ENCODE measurements at regions not wholly inside any gene's neighbourhood (a gene's known extent, or its start where the extent isn't known, plus 50 kb on each side); places are given as distances from the start of the nearest gene placed in this dataset.

DNA sequence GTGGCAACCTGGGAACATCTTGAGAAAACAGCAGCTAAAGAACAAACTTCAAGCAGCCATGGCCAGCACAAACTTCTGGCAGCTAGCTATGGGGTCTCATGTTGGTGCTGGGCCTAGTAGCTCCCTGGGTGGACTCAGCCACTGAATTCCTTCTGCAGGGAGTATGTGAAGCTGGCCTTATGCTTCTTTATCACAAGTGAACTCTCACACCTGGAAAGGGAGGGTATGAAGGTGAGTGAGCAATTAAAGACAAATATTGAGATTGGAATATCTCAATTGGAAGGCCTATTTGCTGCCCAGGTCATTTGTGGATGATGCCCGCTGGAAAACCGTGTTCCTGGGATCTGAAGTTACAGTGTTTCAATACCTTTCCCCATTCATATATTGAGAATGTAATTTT lies 153.3 kb upstream of the RPS6KA3 start:
- Mint-ChIP-seq H3K4me1 (peaks cover 2% of the 10 kb centered on the region), H3K4me3 (no peak overlapping the region), H3K27me3 (ENCODE audit: insufficient read depth) (peaks cover 34% of the 10 kb centered on the region), H3K27ac (no peak overlapping the region), H3K36me3 (ENCODE audit: low read depth) (no peaks in the 10 kb centered on the region), H3K9me3 (peaks cover 57% of the 10 kb centered on the region)
- Histone ChIP-seq H3K9me3 (ENCODE audit: control insufficient read depth, low read length) (no peaks in the 10 kb centered on the region), H3K36me3 (ENCODE audit: control insufficient read depth, insufficient read depth, low read length) (no peaks in the 10 kb centered on the region), H3K27me3 (ENCODE audit: control insufficient read depth, insufficient read depth, low read length, poor library complexity, severe bottlenecking) (peaks cover 27% of the 10 kb centered on the region), H3K4me1 (ENCODE audit: control insufficient read depth, insufficient read depth, low read length) (no peaks in the 10 kb centered on the region), H3K4me3 (ENCODE audit: low read length) (no peak overlapping the region), H3K9ac (ENCODE audit: extremely low read depth, low read length, poor library complexity, severe bottlenecking) (no peak overlapping the region), H3K27ac (ENCODE audit: low read depth, low read length) (no peak overlapping the region)
- 100% methylated on average over 1 of the region's 2 CpGs; no CpG with 5 or more reads in 1 of the 2 experiments for WGBS, 2 experiments (ENCODE audit: insufficient coverage in 1 of 2, insufficient read length in 1 of 2)
- TF ChIP-seq, protein P1, sequence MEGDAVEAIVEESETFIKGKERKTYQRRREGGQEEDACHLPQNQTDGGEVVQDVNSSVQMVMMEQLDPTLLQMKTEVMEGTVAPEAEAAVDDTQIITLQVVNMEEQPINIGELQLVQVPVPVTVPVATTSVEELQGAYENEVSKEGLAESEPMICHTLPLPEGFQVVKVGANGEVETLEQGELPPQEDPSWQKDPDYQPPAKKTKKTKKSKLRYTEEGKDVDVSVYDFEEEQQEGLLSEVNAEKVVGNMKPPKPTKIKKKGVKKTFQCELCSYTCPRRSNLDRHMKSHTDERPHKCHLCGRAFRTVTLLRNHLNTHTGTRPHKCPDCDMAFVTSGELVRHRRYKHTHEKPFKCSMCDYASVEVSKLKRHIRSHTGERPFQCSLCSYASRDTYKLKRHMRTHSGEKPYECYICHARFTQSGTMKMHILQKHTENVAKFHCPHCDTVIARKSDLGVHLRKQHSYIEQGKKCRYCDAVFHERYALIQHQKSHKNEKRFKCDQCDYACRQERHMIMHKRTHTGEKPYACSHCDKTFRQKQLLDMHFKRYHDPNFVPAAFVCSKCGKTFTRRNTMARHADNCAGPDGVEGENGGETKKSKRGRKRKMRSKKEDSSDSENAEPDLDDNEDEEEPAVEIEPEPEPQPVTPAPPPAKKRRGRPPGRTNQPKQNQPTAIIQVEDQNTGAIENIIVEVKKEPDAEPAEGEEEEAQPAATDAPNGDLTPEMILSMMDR (conservative IDR thresholded peaks at IDR 0.05) = no peak
- no peak for DNase-seq

DNA sequence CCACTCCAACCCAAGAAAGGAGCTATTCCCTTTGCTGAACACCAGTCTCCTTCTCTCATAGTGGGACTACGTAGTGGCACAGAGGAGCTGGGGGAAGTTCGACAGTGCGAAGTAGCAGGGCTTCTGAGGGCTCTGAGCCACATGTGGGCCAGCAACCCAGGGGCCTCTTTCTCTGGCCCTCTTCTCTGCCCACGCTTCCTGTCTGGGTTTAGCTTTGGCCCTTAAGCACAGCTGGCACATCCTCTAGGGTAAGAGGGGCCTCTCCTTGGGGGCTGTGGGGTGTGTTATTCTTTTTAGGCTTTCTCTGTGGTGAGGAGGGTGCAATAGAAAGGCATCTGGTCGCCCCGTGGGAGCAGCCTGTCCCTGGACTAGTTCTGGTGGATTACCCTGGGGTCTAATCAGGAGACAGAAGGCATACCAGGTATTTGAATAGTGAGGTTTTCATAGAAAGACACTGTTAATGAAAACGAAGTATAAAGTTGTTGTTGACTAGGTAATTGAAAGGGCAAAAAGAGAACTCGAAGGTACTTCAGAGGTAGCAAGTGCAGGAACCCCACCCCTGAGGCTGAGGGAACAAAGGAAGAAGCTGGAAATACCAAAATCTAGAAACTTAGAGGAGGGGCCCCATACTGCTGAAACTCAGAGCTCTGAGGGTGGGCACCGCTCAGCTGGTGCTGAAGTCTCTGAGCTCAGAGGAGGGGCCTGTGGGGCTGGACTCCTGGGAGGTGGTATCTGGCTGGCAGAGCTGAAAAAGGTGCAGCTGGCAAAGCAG lies 151.9 kb upstream of the RPS6KA3 start:
- H3K4me1 ChIP-seq (ENCODE audit: control insufficient read depth, insufficient read depth, low read length) = no peaks in the 10 kb centered on the region
- H3K27ac Mint-ChIP-seq = no peak overlapping the region

DNA sequence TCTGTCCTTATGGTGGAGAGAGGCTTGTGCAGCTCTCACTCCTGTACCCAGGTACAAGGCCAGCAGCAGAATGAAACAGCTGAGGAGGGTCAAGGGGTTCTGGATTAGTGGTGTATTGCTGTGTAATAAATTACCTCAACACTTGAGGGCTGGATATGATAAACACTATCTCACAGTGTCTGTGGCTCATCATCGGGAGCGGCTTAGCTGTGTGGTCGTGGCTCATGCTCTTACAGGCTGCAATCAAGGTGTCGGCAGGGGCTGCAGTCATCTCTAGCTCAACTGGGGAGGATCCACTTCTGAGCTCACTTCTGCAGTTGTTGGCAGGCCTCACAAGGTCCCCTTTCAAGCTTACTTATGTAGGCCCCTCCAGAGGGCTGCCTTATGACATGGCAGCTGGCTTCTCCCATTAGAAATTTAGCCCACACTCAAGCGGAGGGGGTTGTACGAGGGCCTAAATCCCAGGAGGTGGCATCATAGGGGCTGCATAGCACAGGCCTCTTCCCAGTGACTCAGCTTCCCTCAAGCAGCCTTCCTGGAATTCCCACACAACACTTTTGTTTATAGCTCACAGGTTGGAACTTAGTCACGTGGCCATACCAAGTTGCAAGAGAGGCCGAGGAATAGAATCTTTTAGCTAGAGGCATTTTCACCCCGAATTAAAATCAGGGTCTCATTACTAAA lies 148.2 kb upstream of the RPS6KA3 start:
- H3K4me3 ChIP-seq (ENCODE audit: low read length) = no peak overlapping the region
- no peak overlapping the region for H3K27ac Mint-ChIP-seq
- no peak overlapping the region for H3K27ac ChIP-seq (ENCODE audit: low read depth, low read length)
- H3K9me3 ChIP-seq (ENCODE audit: control insufficient read depth, low read length) = no peaks in the 10 kb centered on the region
- TF ChIP-seq, protein P1 (conservative IDR thresholded peaks at IDR 0.05) = no peak
- no peak overlapping the region for H3K4me3 Mint-ChIP-seq
- 90 to 100% methylated on average over 2 to 9 of the region's 9 CpGs for WGBS, 2 experiments (ENCODE audit: insufficient coverage in 1 of 2, insufficient read length in 1 of 2)
- H3K4me1 ChIP-seq (ENCODE audit: control insufficient read depth, insufficient read depth, low read length) = no peaks in the 10 kb centered on the region
- H3K27me3 ChIP-seq (ENCODE audit: control insufficient read depth, insufficient read depth, low read length, poor library complexity, severe bottlenecking) = peaks cover 76% of the 10 kb centered on the region
- H3K36me3 ChIP-seq (ENCODE audit: control insufficient read depth, insufficient read depth, low read length) = no peaks in the 10 kb centered on the region
- H3K9ac ChIP-seq (ENCODE audit: extremely low read depth, low read length, poor library complexity, severe bottlenecking) = no peak overlapping the region
- peaks cover 70% of the 10 kb centered on the region for H3K27me3 Mint-ChIP-seq (ENCODE audit: insufficient read depth)
- no peak for DNase-seq
- peaks cover 4% of the 10 kb centered on the region for H3K4me1 Mint-ChIP-seq
- H3K36me3 Mint-ChIP-seq (ENCODE audit: low read depth) = no peaks in the 10 kb centered on the region
- H3K9me3 Mint-ChIP-seq = peaks cover 58% of the 10 kb centered on the region

More for the DNA sequence above, 151.9 kb upstream of the RPS6KA3 start:
- Histone ChIP-seq H3K27me3 (ENCODE audit: control insufficient read depth, insufficient read depth, low read length, poor library complexity, severe bottlenecking) (peaks cover 41% of the 10 kb centered on the region), H3K27ac (ENCODE audit: low read depth, low read length) (no peak overlapping the region), H3K9me3 (ENCODE audit: control insufficient read depth, low read length) (no peaks in the 10 kb centered on the region), H3K9ac (ENCODE audit: extremely low read depth, low read length, poor library complexity, severe bottlenecking) (no peak overlapping the region), H3K36me3 (ENCODE audit: control insufficient read depth, insufficient read depth, low read length) (no peaks in the 10 kb centered on the region), H3K4me3 (ENCODE audit: low read length) (no peak overlapping the region)
- peaks cover 42% of the 10 kb centered on the region for H3K27me3 Mint-ChIP-seq (ENCODE audit: insufficient read depth)
- H3K4me1 Mint-ChIP-seq = peaks cover 2% of the 10 kb centered on the region
- H3K36me3 Mint-ChIP-seq (ENCODE audit: low read depth) = no peaks in the 10 kb centered on the region
- no peak for DNase-seq
- TF ChIP-seq, protein P1 (conservative IDR thresholded peaks at IDR 0.05) = no peak
- WGBS, 2 experiments (ENCODE audit: insufficient coverage in 1 of 2, insufficient read length in 1 of 2) = 83 to 91% methylated on average over 1 to 8 of the region's 9 CpGs
- H3K4me3 Mint-ChIP-seq = no peak overlapping the region
- peaks cover 56% of the 10 kb centered on the region for H3K9me3 Mint-ChIP-seq
